ENCODE measurements at regions not wholly inside any gene's neighbourhood (a gene's known extent, or its start where the extent isn't known, plus 50 kb on each side); places are given as distances from the start of the nearest gene placed in this dataset.

DNA sequence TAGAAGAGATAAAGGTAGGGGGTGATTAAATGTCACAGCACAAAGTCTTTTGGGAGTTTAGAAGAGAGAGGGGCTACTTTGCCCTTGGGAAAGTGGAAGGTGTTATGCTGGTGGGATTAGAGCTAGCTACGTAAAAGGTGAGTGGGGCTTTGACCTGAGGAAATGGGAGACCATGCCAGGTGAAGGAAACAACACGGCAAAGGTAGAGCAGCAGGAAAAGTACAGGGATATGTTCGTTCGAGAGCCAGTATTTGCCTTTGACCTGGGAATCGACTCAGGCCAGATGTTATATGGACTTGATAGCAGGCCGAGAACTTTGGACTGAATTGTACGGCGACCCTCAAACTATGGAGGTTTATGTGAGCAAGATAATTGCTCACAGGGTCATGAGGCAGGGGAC lies 55.7 kb upstream of the ACKR3 start:
- TF ChIP-seq, protein P1, sequence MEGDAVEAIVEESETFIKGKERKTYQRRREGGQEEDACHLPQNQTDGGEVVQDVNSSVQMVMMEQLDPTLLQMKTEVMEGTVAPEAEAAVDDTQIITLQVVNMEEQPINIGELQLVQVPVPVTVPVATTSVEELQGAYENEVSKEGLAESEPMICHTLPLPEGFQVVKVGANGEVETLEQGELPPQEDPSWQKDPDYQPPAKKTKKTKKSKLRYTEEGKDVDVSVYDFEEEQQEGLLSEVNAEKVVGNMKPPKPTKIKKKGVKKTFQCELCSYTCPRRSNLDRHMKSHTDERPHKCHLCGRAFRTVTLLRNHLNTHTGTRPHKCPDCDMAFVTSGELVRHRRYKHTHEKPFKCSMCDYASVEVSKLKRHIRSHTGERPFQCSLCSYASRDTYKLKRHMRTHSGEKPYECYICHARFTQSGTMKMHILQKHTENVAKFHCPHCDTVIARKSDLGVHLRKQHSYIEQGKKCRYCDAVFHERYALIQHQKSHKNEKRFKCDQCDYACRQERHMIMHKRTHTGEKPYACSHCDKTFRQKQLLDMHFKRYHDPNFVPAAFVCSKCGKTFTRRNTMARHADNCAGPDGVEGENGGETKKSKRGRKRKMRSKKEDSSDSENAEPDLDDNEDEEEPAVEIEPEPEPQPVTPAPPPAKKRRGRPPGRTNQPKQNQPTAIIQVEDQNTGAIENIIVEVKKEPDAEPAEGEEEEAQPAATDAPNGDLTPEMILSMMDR (conservative IDR thresholded peaks at IDR 0.05; ENCODE audit: low read length) = no peak
- no peak for TF ChIP-seq EZH2phosphoT487 (IDR thresholded peaks at IDR 0.05; ENCODE audit: borderline replicate concordance)
